Prostate gland (tissue), 2 donors: ENCODE measurements at regions not wholly inside any gene's neighbourhood (a gene's known extent, or its start where the extent isn't known, plus 50 kb on each side); places are given as distances from the start of the nearest gene placed in this dataset.
A peak's percentile ranks its signal among the peaks of the same experiment; 100 is the strongest.

Experiments
- DNase-seq: peaks from one replicate; pipeline ENCODE4 v3.0.0-alpha.2; 2019; ENCODE audit warnings: low spot score
- H3K27ac ChIP-seq, 2 donors: fragments of 200-600 bp; sonication (generic); 2 replicates each; pipeline ENCODE4 v1.5.1; 2017 to 2019
- H3K27me3 ChIP-seq: fragments of 200-600 bp; sonication (generic); replicated peaks from 2 replicates; pipeline ENCODE4 v1.5.1; 2019; ENCODE audit not compliant: insufficient read depth
- H3K36me3 ChIP-seq, 2 donors: fragments of 200-600 bp; sonication (generic); 1 replicate in 1 of 2; 2 replicates in 1 of 2; pipeline versions ENCODE4 v1.5.1 to v1.8.1; 2017 to 2019
- H3K4me1 ChIP-seq: fragments of 200-600 bp; sonication (generic); replicated peaks from 2 replicates; pipeline ENCODE4 v1.5.1; 2019
- H3K4me3 ChIP-seq, 2 donors: fragments of 200-600 bp; sonication (generic); 2 replicates each; pipeline ENCODE4 v1.5.1; 2017 to 2019
- H3K9me3 ChIP-seq: fragments of 200-600 bp; sonication (generic); 2 replicates; pipeline ENCODE4 v1.5.1; 2017
- CTCF ChIP-seq, 4 experiments: fragments of 200-600 bp in 2 of 4; fragments of 450-650 bp in 2 of 4; sonication (generic) in 2 of 4; IDR thresholded peaks; 1 replicate in 3 of 4; 2 replicates in 1 of 4; pipeline ENCODE4 v1.5.1; 2016 to 2019; ENCODE audit warnings: antibody characterized with exemption in 4 of 4, mild to moderate bottlenecking in 2 of 4, moderate library complexity in 2 of 4
- POLR2A ChIP-seq: fragments of 450-650 bp; IDR thresholded peaks from one replicate; pipeline ENCODE4 v1.6.1; 2016; ENCODE audit warnings: antibody characterized with exemption, mild to moderate bottlenecking
- POLR2AphosphoS5 ChIP-seq: sonication (generic); formaldehyde crosslinking; IDR thresholded peaks from one replicate; pipeline ENCODE4 v1.6.1; 2017; ENCODE audit warnings: antibody characterized with exemption
- WGBS: methylation state at CpG from one replicate; pipeline ENCODE4 v1.1.5; 2018; 5-methylcytosine and 5-hydroxymethylcytosine counted together
- intact Hi-C: fragments of 100-400 bp; cut with DNase I; formaldehyde crosslinking; loops from one replicate; pipeline ENCODE4 v1.14.2; 2022

GRCh38 chr3:41094351-41094750, 105.0 kb upstream of the CTNNB1 start:
- TF ChIP-seq POLR2A = no peak
- TF ChIP-seq POLR2AphosphoS5 = no peak
- no peak for TF ChIP-seq CTCF (IDR thresholded peaks at IDR 0.05)
- Histone ChIP-seq H3K4me3 (no peak overlapping the region), H3K9me3 (no peaks in the 10 kb centered on the region), H3K27me3 (no peaks in the 10 kb centered on the region), H3K4me1 (no peaks in the 10 kb centered on the region), H3K27ac (no peak overlapping the region), H3K36me3 (no peaks in the 10 kb centered on the region)
- WGBS = 93% methylated on average over 4 of the region's 4 CpGs
- no peak for DNase-seq
- intact Hi-C loops = no loop called here

- 59% methylated on average over 8 of the region's 8 CpGs for WGBS
- DNase-seq = no peak
- TF ChIP-seq POLR2A (no peak), POLR2AphosphoS5 (no peak), CTCF (IDR thresholded peaks at IDR 0.05) (peak in 1 of 4 experiments; percentile 33)
- Histone ChIP-seq H3K27me3 (no peaks in the 10 kb centered on the region), H3K4me3 (no peak overlapping the region), H3K36me3 (no peaks in the 10 kb centered on the region), H3K4me1 (no peaks in the 10 kb centered on the region), H3K9me3 (no peaks in the 10 kb centered on the region), H3K27ac (no peak overlapping the region)
- intact Hi-C loops = no loop called here
Measured at GRCh38 chr3:41095702-41096101, 103.6 kb upstream of the CTNNB1 start.

GRCh38 chr3:41097896-41098496, 101.3 kb upstream of the CTNNB1 start:
- Histone ChIP-seq H3K36me3 (no peaks in the 10 kb centered on the region), H3K9me3 (no peaks in the 10 kb centered on the region), H3K4me3 (no peak overlapping the region), H3K4me1 (no peaks in the 10 kb centered on the region), H3K27ac (no peak overlapping the region), H3K27me3 (no peaks in the 10 kb centered on the region)
- TF ChIP-seq POLR2A = no peak
- no peak for TF ChIP-seq CTCF (IDR thresholded peaks at IDR 0.05)
- TF ChIP-seq POLR2AphosphoS5 = no peak
- intact Hi-C loops = no loop called here
- no peak for DNase-seq
- WGBS = 93% methylated on average over 3 of the region's 3 CpGs

- no peaks in the 10 kb centered on the region for H3K9me3 ChIP-seq
- no peaks in the 10 kb centered on the region for H3K4me1 ChIP-seq
- no peak overlapping the region for H3K27ac ChIP-seq
- H3K4me3 ChIP-seq = no peak overlapping the region
- TF ChIP-seq POLR2AphosphoS5 (no peak), CTCF (IDR thresholded peaks at IDR 0.05) (no peak), POLR2A (no peak)
- no peak for DNase-seq
- WGBS = 97% methylated on average over 1 of the region's 1 CpG
- intact Hi-C loops = no loop called here
- H3K27me3 ChIP-seq = no peaks in the 10 kb centered on the region
- no peaks in the 10 kb centered on the region for H3K36me3 ChIP-seq
Measured at GRCh38 chr3:41101231-41101630, 98.1 kb upstream of the CTNNB1 start.

- no peak overlapping the region for H3K4me3 ChIP-seq
- H3K36me3 ChIP-seq = no peaks in the 10 kb centered on the region
- no peaks in the 10 kb centered on the region for H3K9me3 ChIP-seq
- H3K27ac ChIP-seq = no peak overlapping the region
- 96% methylated on average over 5 of the region's 5 CpGs for WGBS
- H3K27me3 ChIP-seq = no peaks in the 10 kb centered on the region
- no peaks in the 10 kb centered on the region for H3K4me1 ChIP-seq
- intact Hi-C loops = no loop called here
- DNase-seq = no peak
- TF ChIP-seq CTCF (IDR thresholded peaks at IDR 0.05) (no peak), POLR2AphosphoS5 (no peak), POLR2A (no peak)
Measured at GRCh38 chr3:41102053-41102556, 97.2 kb upstream of the CTNNB1 start.
